DOHH2 (cell line): ENCODE measurements at regions not wholly inside any gene's neighbourhood (a gene's known extent, or its start where the extent isn't known, plus 50 kb on each side); places are given as distances from the start of the nearest gene placed in this dataset.

Source experiments
- EZH2phosphoT487 ChIP-seq: fragments of 200-600 bp; sonication (generic); IDR thresholded peaks from 2 replicates; pipeline ENCODE4 v1.6.1; 2017; ENCODE audit warnings: borderline replicate concordance, mild to moderate bottlenecking, antibody characterized with exemption, low read length, moderate library complexity, mixed read lengths
- TF ChIP-seq, protein P1 (sequence below): fragments of 200-600 bp; sonication (generic); IDR thresholded peaks from one replicate; pipeline ENCODE4 v1.5.1; 2014; ENCODE audit warnings: antibody characterized with exemption, mild to moderate bottlenecking, low read depth, low read length; ENCODE audit not compliant: poor library complexity, severe bottlenecking

DNA sequence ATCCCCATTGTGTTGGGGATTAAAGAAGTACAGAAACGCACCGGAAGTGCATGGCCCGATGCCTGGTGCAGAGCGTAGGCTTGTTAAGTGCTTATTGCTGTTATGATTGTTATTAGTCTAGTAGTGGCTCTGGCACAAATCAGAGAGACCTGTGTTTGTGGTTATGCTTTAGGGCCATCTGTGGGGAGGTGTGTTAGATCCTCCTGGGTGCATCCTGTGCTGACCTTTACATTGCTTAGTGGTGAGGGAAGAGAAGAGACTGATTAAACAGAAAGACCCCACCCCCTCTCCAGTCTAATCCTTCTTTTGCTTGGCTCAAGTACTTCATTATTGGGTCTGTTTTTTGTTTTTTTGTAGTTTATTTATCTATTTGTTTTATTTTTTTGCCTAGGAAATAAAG lies 112.7 kb upstream of the SPRY4 start:
- TF ChIP-seq, protein P1, sequence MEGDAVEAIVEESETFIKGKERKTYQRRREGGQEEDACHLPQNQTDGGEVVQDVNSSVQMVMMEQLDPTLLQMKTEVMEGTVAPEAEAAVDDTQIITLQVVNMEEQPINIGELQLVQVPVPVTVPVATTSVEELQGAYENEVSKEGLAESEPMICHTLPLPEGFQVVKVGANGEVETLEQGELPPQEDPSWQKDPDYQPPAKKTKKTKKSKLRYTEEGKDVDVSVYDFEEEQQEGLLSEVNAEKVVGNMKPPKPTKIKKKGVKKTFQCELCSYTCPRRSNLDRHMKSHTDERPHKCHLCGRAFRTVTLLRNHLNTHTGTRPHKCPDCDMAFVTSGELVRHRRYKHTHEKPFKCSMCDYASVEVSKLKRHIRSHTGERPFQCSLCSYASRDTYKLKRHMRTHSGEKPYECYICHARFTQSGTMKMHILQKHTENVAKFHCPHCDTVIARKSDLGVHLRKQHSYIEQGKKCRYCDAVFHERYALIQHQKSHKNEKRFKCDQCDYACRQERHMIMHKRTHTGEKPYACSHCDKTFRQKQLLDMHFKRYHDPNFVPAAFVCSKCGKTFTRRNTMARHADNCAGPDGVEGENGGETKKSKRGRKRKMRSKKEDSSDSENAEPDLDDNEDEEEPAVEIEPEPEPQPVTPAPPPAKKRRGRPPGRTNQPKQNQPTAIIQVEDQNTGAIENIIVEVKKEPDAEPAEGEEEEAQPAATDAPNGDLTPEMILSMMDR: no peak
- TF ChIP-seq EZH2phosphoT487: no peak
